GM23338 (cell line): ENCODE measurements at regions not wholly inside any gene's neighbourhood (a gene's known extent, or its start where the extent isn't known, plus 50 kb on each side); places are given as distances from the start of the nearest gene placed in this dataset.

Experiments used
- CTCF ChIP-seq, 2 experiments: fragments of 200-600 bp in 1 of 2; sonication (generic) in 1 of 2; conservative IDR thresholded peaks; 2 replicates each; pipeline versions ENCODE4 v1.5.1 to v1.6.1; 2016 to 2017; ENCODE audit warnings: antibody characterized with exemption in 2 of 2, low read depth in 2 of 2, mild to moderate bottlenecking in 2 of 2, moderate library complexity in 1 of 2
- EZH2 ChIP-seq: fragments of 200-600 bp; sonication (generic); IDR thresholded peaks from one replicate; pipeline ENCODE4 v1.8.0; 2017; ENCODE audit warnings: antibody characterized with exemption, mild to moderate bottlenecking, low read depth; ENCODE audit not compliant: unreplicated experiment
- EZH2phosphoT487 ChIP-seq: fragments of 200-600 bp; sonication (generic); IDR thresholded peaks from one replicate; pipeline ENCODE4 v1.8.1; 2018; ENCODE audit warnings: antibody characterized with exemption; ENCODE audit not compliant: unreplicated experiment
- JUNB ChIP-seq: IDR thresholded peaks from one replicate; pipeline ENCODE4 v1.6.1; 2016; ENCODE audit warnings: antibody characterized with exemption; ENCODE audit not compliant: unreplicated experiment

- no peak for TF ChIP-seq JUNB
- no peak for TF ChIP-seq CTCF (conservative IDR thresholded peaks at IDR 0.05; ENCODE audit: low read depth in 2 of 2)
- no peak for TF ChIP-seq EZH2phosphoT487
- no peak for TF ChIP-seq EZH2
These were observed 191.2 kb downstream of the AEBP2 start for GRCh38 chr12:19630536-19630935.
